SK-N-SH treated with all-trans-retinoic acid at 6 μM for 48 hours (cell line): ENCODE measurements at regions not wholly inside any gene's neighbourhood (a gene's known extent, or its start where the extent isn't known, plus 50 kb on each side); places are given as distances from the start of the nearest gene placed in this dataset.

Experiments used
- ATAC-seq: fragments of 200-7000 bp; cut with Tn5 transposase; 3 replicates; pipeline ENCODE4 v1.9.1; 2020; ENCODE audit warnings: mild to moderate bottlenecking, moderate library complexity
- ARNTL ChIP-seq: fragments of 450-650 bp; formaldehyde crosslinking; IDR thresholded peaks from 2 replicates; pipeline ENCODE4 v1.5.0; 2020; ENCODE audit warnings: low read depth, mild to moderate bottlenecking, moderate library complexity, borderline replicate concordance
- BACH2 ChIP-seq: fragments of 250-450 bp; sonication (Bioruptor Pico); IDR thresholded peaks from 2 replicates; pipeline ENCODE4 v1.9.0; 2021; ENCODE audit warnings: mild to moderate bottlenecking, borderline replicate concordance
- CSDC2 ChIP-seq: fragments of 250-450 bp; sonication (Bioruptor Pico); IDR thresholded peaks from 2 replicates; pipeline ENCODE4 v1.5.0; 2020; ENCODE audit warnings: mild to moderate bottlenecking, moderate library complexity
- ESRRG ChIP-seq: fragments of 250-450 bp; sonication (Bioruptor Pico); IDR thresholded peaks from 2 replicates; pipeline ENCODE4 v1.6.1; 2021; ENCODE audit warnings: mild to moderate bottlenecking
- GLIS3 ChIP-seq: fragments of 250-450 bp; sonication (Bioruptor Pico); IDR thresholded peaks from 2 replicates; pipeline ENCODE4 v1.5.0; 2020; ENCODE audit warnings: mild to moderate bottlenecking, moderate library complexity
- ISL1 ChIP-seq: fragments of 250-450 bp; sonication (Bioruptor Pico); IDR thresholded peaks from 2 replicates; pipeline ENCODE4 v2.1.2; 2022; ENCODE audit warnings: mild to moderate bottlenecking, moderate library complexity
- OSR1 ChIP-seq: fragments of 250-450 bp; sonication (Bioruptor Pico); IDR thresholded peaks from 2 replicates; pipeline ENCODE4 v1.8.0; 2022; ENCODE audit warnings: moderate library complexity, mild to moderate bottlenecking, inconsistent platforms
- PPARA ChIP-seq: fragments of 250-450 bp; sonication (Bioruptor Pico); IDR thresholded peaks from 2 replicates; pipeline ENCODE4 v1.5.0; 2020; ENCODE audit warnings: mild to moderate bottlenecking, borderline replicate concordance
- RARB ChIP-seq: fragments of 250-450 bp; sonication (Bioruptor Pico); IDR thresholded peaks from 2 replicates; pipeline ENCODE4 v1.8.0; 2021; ENCODE audit warnings: mild to moderate bottlenecking, moderate library complexity
- SNAI2 ChIP-seq: fragments of 250-450 bp; sonication (Bioruptor Pico); IDR thresholded peaks from 2 replicates; pipeline ENCODE4 v1.5.0; 2020; ENCODE audit warnings: mild to moderate bottlenecking, moderate library complexity
- TCF4 ChIP-seq: fragments of 250-450 bp; sonication (Bioruptor Pico); IDR thresholded peaks from 2 replicates; pipeline ENCODE4 v1.8.0; 2021; ENCODE audit warnings: mild to moderate bottlenecking, moderate library complexity, borderline replicate concordance
- TOX ChIP-seq: fragments of 250-450 bp; sonication (Bioruptor Pico); IDR thresholded peaks from 2 replicates; pipeline ENCODE4 v1.8.0; 2021; ENCODE audit warnings: mild to moderate bottlenecking, moderate library complexity, borderline replicate concordance
- ZC3H10 ChIP-seq: fragments of 250-450 bp; sonication (Bioruptor Pico); IDR thresholded peaks from 2 replicates; pipeline ENCODE4 v1.5.1; 2021; ENCODE audit warnings: mild to moderate bottlenecking, moderate library complexity
- ZFP3 ChIP-seq: fragments of 250-450 bp; sonication (Bioruptor Pico); IDR thresholded peaks from 2 replicates; pipeline ENCODE4 v1.5.0; 2020; ENCODE audit warnings: mild to moderate bottlenecking, moderate library complexity
- ZFP30 ChIP-seq: fragments of 450-650 bp; formaldehyde crosslinking; IDR thresholded peaks from 2 replicates; pipeline ENCODE4 v1.5.0; 2022; ENCODE audit warnings: mild to moderate bottlenecking, moderate library complexity
- ZNF565 ChIP-seq: fragments of 450-650 bp; formaldehyde crosslinking; conservative IDR thresholded peaks from 2 replicates; pipeline ENCODE4 v1.5.0; 2020; ENCODE audit warnings: low read depth, mild to moderate bottlenecking, moderate library complexity
- ZNF70 ChIP-seq: fragments of 450-650 bp; formaldehyde crosslinking; IDR thresholded peaks from 2 replicates; pipeline ENCODE4 v1.5.0; 2020; ENCODE audit warnings: mild to moderate bottlenecking, moderate library complexity
- TF ChIP-seq, protein P1 (sequence below): fragments of 250-450 bp; sonication (Bioruptor Pico); IDR thresholded peaks from 2 replicates; pipeline ENCODE4 v1.8.0; 2020; ENCODE audit warnings: mild to moderate bottlenecking, moderate library complexity, borderline replicate concordance
- TF ChIP-seq, protein P2 (sequence below): fragments of 250-450 bp; sonication (Bioruptor Pico); IDR thresholded peaks from 2 replicates; pipeline ENCODE4 v1.5.0; 2020; ENCODE audit warnings: mild to moderate bottlenecking, moderate library complexity
- TF ChIP-seq, protein P3 (sequence below): fragments of 250-450 bp; sonication (Bioruptor Pico); IDR thresholded peaks from 2 replicates; pipeline ENCODE4 v1.5.1; 2020; ENCODE audit warnings: low read depth, mild to moderate bottlenecking, moderate library complexity
- TF ChIP-seq, protein P4 (sequence below): fragments of 250-450 bp; sonication (Bioruptor Pico); IDR thresholded peaks from 2 replicates; pipeline ENCODE4 v1.5.1; 2021; ENCODE audit warnings: mild to moderate bottlenecking, moderate library complexity

DNA sequence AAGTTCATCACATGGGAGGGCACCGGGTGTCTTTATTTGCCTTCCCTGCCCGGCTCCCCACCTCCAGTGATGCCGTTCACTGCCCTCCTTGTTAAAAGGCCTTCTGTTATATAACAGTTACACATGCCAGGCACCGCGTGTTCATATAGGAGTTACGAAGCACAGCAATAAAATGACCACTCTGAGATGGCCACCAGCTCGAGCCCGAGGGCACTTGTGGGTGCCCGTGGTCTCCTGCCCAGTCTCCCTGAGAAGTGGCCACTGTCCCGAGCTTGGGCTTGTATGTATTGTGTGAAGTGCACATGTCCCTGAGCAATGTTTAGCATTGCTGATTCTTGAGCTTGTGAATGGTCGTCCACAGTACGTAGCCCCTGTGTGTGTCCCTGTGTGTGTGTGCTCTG lies 355.6 kb downstream of the SEC14L1 start:
- no peak for TF ChIP-seq BACH2 (CRISPR knock-in tag)
- no peak for TF ChIP-seq ESRRG (CRISPR knock-in tag)
- no peak for TF ChIP-seq ZC3H10 (CRISPR knock-in tag)
- no peak for TF ChIP-seq GLIS3 (CRISPR knock-in tag)
- TF ChIP-seq, protein P1, sequence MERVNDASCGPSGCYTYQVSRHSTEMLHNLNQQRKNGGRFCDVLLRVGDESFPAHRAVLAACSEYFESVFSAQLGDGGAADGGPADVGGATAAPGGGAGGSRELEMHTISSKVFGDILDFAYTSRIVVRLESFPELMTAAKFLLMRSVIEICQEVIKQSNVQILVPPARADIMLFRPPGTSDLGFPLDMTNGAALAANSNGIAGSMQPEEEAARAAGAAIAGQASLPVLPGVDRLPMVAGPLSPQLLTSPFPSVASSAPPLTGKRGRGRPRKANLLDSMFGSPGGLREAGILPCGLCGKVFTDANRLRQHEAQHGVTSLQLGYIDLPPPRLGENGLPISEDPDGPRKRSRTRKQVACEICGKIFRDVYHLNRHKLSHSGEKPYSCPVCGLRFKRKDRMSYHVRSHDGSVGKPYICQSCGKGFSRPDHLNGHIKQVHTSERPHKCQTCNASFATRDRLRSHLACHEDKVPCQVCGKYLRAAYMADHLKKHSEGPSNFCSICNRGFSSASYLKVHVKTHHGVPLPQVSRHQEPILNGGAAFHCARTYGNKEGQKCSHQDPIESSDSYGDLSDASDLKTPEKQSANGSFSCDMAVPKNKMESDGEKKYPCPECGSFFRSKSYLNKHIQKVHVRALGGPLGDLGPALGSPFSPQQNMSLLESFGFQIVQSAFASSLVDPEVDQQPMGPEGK (CRISPR knock-in tag) = no peak
- no peak for TF ChIP-seq ZNF70 (CRISPR knock-in tag)
- no peak for TF ChIP-seq ZFP3 (CRISPR knock-in tag)
- TF ChIP-seq ARNTL (CRISPR knock-in tag) = no peak
- TF ChIP-seq, protein P2, sequence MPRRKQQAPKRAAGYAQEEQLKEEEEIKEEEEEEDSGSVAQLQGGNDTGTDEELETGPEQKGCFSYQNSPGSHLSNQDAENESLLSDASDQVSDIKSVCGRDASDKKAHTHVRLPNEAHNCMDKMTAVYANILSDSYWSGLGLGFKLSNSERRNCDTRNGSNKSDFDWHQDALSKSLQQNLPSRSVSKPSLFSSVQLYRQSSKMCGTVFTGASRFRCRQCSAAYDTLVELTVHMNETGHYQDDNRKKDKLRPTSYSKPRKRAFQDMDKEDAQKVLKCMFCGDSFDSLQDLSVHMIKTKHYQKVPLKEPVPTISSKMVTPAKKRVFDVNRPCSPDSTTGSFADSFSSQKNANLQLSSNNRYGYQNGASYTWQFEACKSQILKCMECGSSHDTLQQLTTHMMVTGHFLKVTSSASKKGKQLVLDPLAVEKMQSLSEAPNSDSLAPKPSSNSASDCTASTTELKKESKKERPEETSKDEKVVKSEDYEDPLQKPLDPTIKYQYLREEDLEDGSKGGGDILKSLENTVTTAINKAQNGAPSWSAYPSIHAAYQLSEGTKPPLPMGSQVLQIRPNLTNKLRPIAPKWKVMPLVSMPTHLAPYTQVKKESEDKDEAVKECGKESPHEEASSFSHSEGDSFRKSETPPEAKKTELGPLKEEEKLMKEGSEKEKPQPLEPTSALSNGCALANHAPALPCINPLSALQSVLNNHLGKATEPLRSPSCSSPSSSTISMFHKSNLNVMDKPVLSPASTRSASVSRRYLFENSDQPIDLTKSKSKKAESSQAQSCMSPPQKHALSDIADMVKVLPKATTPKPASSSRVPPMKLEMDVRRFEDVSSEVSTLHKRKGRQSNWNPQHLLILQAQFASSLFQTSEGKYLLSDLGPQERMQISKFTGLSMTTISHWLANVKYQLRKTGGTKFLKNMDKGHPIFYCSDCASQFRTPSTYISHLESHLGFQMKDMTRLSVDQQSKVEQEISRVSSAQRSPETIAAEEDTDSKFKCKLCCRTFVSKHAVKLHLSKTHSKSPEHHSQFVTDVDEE (CRISPR knock-in tag) = no peak
- no peak for TF ChIP-seq PPARA
- TF ChIP-seq, all 23 proteins: peak for 0
- no peak for ATAC-seq

DNA sequence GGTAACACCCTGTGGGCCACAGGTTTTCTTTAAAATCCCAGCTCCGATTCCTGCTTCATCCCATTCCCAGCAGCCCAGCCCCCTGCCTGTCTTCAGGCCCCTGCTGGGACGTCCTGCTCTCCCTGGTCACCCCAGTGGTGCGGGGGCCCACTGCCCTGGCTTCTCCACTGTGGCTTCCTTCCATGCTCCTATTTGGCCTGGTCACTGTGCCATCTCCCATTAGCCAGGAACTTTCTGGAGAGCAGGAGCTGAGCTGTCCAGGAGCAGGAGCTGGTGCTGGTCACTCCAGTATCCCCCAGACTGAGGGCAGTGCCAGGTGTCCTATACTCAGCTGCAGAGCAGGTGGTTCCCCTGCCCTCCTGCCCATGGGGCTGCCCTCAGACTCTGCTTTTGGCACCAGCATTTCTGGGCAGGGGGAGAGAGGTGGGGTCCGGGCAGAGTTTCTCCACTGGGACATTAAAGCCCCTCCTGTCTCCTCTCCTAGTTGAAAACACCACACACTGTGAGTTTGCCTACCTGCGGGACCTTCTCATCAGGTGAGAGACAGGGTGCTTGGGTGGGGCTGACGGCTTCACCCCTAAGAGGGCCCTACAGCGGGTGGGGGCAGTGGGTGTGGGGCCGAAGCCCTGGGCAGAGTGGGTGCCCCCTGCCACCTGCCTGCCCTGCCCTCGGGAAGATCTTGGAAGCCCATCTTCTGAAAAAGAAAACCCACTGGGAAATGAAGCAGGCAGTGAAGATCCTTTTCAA lies 356.2 kb downstream of the SEC14L1 start:
- TF ChIP-seq RARB (CRISPR knock-in tag) (no peak), PPARA (no peak), ZC3H10 (CRISPR knock-in tag) (no peak), SNAI2 (CRISPR knock-in tag) (no peak), TCF4 (CRISPR knock-in tag) (no peak), ARNTL (CRISPR knock-in tag) (no peak), GLIS3 (CRISPR knock-in tag) (no peak), ZNF70 (CRISPR knock-in tag) (no peak)
- TF ChIP-seq, protein P3, sequence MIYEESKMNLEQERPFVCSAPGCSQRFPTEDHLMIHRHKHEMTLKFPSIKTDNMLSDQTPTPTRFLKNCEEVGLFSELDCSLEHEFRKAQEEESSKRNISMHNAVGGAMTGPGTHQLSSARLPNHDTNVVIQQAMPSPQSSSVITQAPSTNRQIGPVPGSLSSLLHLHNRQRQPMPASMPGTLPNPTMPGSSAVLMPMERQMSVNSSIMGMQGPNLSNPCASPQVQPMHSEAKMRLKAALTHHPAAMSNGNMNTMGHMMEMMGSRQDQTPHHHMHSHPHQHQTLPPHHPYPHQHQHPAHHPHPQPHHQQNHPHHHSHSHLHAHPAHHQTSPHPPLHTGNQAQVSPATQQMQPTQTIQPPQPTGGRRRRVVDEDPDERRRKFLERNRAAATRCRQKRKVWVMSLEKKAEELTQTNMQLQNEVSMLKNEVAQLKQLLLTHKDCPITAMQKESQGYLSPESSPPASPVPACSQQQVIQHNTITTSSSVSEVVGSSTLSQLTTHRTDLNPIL (CRISPR knock-in tag) = no peak
- TF ChIP-seq, protein P4, sequence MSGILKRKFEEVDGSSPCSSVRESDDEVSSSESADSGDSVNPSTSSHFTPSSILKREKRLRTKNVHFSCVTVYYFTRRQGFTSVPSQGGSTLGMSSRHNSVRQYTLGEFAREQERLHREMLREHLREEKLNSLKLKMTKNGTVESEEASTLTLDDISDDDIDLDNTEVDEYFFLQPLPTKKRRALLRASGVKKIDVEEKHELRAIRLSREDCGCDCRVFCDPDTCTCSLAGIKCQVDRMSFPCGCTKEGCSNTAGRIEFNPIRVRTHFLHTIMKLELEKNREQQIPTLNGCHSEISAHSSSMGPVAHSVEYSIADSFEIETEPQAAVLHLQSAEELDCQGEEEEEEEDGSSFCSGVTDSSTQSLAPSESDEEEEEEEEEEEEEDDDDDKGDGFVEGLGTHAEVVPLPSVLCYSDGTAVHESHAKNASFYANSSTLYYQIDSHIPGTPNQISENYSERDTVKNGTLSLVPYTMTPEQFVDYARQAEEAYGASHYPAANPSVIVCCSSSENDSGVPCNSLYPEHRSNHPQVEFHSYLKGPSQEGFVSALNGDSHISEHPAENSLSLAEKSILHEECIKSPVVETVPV = no peak
- TF ChIP-seq, all 23 proteins: peak for 0
- no peak for ATAC-seq

DNA sequence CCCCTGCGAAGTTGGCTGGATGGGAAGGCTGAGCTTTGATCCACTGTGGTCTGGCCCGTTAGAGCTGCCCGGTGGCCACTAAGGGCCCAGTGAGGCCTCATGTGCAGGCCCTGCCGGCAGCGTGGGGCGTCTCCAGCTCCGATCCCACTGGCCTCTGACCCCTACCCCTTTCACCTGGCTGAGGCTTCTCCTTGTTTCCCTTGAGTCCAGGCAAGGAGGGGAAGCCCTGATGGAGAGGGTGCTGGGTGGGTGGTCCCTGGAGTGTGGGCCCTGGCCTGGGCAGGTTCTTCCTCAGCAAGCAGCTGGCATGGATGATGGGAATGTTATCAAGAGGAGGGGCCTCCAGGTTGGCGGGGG lies 356.8 kb downstream of the SEC14L1 start:
- no peak for ATAC-seq
- TF ChIP-seq ZNF565 (CRISPR knock-in tag) = no peak
- TF ChIP-seq BACH2 (CRISPR knock-in tag) = no peak
- TF ChIP-seq ARNTL (CRISPR knock-in tag) = no peak
- no peak for TF ChIP-seq TOX (CRISPR knock-in tag)
- TF ChIP-seq, protein P3 (CRISPR knock-in tag) = no peak
- TF ChIP-seq ZC3H10 (CRISPR knock-in tag) = no peak
- TF ChIP-seq OSR1 (CRISPR knock-in tag) = no peak
- TF ChIP-seq, protein P1 (CRISPR knock-in tag) = no peak
- TF ChIP-seq, protein P2 (CRISPR knock-in tag) = no peak
- no peak for TF ChIP-seq ISL1 (CRISPR knock-in tag)
- TF ChIP-seq ZNF70 (CRISPR knock-in tag) = no peak
- no peak for TF ChIP-seq ESRRG (CRISPR knock-in tag)
- TF ChIP-seq ZFP30 (CRISPR knock-in tag) = no peak
- TF ChIP-seq CSDC2 (CRISPR knock-in tag) = no peak
- TF ChIP-seq, protein P4 = no peak
